NCI-H146 treated with DMSO at 0.1 percent for 48 hours (cell line): ENCODE measurements at regions not wholly inside any gene's neighbourhood (a gene's known extent, or its start where the extent isn't known, plus 50 kb on each side); places are given as distances from the start of the nearest gene placed in this dataset.
A peak's percentile ranks its signal among the peaks of the same experiment; 100 is the strongest.
"Not testable (repeated sequence)": the region's sequence is repeated elsewhere in the genome, so short reads cannot be mapped to it uniquely, and the experiment has no call there.

Source experiments
- DNase-seq: peaks from one replicate; lab custom pipeline; 2025; ENCODE audit not compliant: unreplicated experiment; lab: John Stamatoyannopoulos, UW

DNA sequence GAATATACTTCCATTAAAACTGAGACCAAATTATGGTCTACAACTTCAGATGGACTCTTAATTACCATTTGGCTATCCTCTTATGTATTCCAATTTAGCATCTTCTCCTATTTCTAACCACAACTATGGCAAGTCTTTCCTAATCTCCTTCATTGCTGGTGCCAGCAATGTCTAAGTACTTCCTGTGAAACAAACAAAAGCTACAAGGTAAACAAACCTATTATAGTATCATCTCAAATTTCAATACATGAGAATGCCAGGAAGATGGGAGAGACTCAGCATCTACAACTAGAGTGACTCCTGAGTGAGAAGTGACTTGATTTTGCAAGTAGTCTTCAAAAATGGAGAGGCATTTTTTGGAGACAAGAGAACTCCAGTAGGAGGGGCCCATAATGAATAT is 202.9 kb upstream of the ATXN7L3B start:
- no peak for DNase-seq

DNA sequence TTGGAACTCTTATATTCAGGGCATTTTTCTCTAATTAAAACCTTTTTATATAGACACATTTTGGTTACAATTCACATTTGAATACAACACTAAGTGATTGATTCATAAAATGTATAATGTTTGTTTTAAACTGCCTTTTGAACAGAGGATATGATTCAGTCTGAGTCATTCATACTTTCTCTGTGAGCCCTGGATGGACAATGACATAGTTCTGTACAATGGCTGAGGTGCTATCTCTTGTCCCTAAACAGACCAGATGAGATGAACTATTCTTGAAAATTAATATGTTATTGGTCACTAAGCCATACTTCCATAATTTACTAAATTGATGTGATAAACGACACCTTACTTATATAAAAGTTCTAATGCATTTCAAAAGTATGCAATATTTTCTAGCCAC is 199.7 kb upstream of the ATXN7L3B start:
- no peak for DNase-seq

DNA sequence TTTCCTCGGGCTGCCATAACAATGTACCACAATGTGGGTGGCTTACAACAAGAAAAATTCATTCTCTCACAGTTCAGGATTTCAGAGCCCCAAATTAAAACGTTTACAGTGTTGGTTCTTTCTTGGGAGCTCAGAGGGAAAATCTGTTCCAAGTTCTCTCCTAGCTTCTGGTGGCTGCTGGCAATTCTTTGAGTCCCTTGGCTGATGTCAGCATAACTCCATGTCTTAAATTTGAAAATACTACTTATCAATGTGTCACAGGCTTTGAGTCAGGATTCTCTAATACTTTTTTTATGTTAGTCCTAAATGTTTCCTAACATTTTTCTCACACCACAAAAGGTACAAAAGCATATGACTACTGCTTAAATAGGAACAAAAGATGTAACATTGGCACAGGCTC is 198.4 kb upstream of the ATXN7L3B start:
- DNase-seq = no peak

DNA sequence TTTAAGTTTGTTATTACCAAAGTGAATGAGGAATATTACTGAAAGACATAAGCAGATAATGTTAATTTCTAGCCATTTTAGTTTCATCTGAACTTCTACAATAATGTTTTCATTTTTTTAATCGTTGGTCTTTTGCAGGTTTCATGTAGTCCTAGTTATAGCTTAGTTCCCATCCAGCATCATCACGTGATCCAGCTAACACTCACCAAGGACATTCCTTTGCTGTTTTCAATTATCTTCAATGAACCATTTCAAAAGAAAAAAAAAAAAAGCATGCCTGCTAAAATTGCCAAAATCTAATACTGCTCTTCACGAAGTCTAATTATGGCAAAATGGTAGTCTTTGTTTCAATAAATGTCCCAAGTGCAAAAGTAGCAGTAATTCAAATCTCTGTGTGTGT is 187.7 kb upstream of the ATXN7L3B start:
- no peak for DNase-seq

DNA sequence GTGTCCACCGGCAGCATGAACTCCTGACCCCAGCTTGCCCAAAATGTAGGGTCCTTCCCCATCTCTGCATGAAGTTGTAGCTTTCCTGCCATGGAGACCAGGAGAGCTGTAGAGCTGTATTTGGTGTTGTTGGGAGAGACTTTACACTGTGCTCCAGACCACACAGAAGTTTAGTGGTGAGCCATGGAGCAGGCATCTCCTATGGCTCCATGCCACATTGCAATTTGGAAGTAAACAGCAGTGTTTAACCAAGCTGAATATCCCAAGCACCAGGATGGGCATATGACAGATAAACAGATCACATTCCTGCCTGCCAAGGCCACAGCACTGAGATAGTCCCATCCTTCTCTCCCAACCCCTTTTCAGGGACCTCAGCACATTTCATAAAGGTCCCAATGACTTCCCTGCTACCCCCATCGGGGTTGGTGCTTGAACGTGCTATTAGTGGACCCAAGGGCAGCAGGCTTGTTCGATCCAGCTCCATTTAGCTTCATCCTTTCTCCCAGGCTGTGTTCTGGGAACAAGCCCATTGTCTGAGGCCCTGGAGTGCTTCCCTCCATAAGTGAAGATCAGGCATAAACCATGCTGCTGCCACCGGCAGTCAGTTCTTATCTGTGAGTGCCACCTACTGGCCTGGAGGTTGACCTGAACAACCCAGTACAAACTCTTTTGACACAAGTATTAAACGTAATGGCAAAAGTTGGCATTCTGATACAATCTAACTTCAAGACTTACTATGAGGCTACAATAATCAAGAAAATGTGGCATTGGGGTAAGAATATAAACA is 172.3 kb upstream of the ATXN7L3B start:
- DNase-seq = no peak

DNA sequence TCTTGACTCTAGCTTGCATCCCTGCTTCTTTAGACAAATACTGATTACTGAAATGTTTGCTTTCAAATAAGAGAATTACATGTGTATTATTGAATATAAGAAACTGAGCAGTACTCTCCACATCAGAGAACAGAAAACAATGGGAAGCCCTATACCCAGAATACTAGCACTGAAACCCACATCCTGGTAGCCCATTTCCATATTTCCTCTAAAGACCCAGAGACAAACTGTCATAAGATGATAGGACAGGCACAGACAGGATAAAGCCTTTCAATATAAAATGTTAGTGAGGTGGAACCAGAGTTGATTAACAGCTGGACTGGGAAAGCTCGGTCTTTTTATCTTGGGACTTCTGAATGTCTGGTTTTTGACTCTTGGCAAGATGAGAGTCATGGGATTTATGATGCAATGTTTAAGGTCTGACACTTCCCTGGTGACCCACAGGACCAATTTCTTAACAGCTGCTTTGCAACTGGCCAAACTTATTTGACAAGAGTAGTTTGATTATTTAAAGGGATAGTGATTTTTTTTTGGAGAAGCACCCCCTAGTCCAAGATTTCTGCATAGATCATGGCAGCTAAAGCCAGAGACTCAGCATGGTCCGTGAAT is 166.9 kb upstream of the ATXN7L3B start:
- DNase-seq = no peak

DNA sequence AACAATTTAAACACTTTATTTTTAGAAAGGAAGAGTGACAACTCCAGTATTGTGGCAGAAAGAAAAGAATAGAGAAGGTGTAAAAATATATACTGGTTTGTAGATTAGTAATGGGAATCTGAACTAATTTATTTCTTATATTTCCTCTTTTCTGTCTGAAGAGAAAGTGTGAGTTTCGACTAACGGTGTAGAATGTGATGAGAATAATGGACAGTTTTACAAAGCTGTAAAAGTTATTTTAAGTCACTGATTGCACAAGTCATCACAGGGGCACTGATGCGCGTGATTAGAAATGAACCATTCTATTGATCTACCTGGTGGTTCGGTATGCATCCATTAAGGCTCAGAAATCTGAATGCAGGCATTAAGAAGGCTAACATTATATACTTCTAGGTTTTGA is 158.5 kb upstream of the ATXN7L3B start:
- no peak for DNase-seq

DNA sequence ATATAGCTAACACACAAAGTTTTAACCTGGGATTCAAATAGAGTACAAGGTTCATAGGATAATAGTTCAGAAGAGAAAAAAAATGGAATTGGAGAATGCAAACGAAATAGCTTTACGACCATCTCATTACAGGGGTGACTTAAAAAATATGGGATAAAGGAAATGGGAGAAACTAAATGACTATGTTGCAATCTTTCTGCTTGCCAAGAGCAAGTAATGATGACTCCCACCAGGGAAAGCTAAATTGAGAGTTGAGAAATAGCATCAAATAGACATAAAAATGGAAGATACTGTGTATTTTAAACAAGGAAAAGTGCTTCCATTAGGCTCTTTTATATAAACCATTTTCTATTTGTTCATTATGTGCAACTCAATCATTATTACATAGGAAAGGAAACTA is 155.7 kb upstream of the ATXN7L3B start:
- no peak for DNase-seq

DNA sequence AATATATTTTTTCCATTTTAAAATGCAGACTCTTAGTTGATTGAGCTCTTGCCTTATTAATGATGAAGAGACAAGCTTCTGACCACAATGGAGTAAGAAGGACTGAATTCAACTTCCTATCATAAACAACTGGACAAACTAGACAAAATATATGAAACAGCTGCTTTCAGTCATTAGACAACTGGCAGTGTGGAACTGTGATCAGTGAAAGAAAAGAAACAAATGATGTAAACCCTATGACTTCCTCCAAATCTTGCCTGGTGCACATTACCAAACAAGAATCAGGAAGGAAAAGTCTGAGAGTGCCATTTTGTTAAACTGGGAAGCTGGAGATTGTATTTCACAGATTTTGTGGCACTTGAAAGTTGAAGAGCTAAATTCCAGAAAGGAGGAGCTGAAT is 154.7 kb upstream of the ATXN7L3B start:
- no peak for DNase-seq

DNA sequence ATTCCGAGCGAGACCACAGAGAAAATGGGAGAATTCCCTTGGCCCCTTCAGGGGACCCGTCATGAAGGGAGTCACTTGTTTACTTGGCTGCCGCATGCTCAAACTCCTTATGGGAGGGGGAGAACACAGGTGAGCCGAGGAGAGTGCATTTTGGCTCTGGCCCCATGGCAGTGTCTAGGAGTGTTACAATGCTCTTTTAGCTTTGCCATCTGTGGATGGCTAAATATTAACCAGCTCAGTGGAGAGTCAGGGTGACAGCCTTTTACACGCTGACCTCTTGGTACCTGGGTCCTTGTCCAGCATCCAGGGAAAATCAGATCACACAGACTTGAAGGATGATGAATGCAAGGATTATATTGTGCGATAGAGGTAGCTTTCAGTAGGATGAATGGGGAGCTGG is 146.4 kb upstream of the ATXN7L3B start:
- no peak for DNase-seq

DNA sequence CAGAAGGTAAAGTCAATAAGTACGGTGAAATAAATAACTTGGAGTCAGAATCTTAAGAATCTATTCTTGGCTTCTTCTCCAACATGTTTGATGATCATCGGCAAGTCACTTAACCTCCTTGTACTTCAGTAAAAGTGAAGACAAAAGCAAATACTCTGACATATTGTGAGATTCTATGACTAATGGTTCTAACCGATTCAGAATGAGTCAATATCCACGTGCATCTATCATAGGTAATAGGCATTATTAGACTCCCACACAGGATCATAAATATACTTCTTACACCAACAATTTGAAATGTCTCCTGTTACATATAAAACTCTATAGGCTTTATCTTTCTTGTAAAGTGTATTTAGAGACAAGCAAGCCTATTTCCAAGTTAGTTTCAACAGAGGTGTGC is 144.4 kb upstream of the ATXN7L3B start:
- no peak for DNase-seq

DNA sequence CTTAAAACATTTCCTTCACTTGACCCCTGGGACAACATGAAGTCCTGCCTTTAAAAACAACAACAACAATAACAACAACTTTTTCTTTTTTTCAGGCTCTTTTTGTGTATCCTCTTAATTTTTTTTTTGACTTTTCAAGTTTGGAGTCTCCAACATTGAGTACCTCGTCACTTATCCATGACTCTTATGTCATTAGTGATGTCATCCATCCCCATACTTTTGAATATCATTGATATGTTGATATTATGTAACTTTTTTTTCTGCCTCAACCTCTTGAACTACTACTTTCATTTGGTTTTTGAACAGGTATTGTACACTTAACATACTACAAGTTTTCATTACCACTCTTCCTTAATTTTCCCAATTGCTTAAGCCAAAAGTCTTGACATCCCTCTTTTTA is 143.0 kb upstream of the ATXN7L3B start:
- DNase-seq = no peak

DNA sequence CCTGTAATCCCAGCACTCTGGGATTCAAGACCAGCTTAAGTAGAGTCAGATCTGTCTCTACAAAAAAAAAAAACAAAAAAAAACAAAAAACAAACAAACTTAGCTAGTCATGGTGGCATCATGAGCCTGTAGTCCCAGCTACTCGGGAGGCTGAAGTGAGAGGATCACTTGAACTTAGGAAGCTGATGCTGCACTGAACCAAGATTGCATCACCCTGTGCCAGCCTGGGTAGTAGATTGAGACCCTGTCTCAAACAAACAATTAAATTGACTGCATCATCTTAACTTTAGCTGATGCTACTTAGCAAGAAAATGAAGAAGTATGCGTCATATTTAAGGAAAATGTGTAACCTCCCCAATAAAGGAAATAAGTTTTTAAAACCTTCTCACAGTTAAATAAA is 136.6 kb upstream of the ATXN7L3B start:
- no peak for DNase-seq

DNA sequence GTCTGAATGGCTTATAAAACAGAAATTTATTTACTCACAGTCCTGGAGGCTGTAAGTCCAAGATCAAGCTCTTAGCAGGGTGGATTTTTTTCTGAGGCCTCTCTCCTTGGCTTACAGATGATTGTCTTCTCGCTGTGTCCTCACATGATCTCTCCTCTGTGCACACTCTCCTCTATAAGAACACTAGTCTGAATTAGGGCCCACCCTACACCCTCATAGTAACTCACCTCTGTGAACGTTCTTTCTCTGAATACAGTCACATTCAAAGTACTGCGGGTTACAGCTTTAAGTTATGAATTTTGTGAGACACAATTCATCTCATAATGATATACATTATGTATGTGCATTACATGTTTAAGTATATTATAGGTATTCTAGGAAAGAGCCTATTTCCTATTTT is 135.7 kb upstream of the ATXN7L3B start:
- DNase-seq = no peak

DNA sequence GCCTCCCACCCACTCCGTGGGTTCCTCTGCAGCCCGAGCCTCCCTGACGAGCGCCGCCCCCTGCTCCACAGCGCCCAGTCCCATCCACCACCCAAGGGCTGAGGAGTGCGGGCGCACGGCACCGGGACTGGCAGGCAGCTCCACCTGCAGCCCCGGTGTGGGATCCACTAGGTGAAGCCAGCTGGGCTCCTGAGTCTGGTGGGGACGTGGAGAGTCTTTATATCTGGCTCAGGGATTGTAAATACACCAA is 134.5 kb upstream of the ATXN7L3B start:
- not testable (repeated sequence) for DNase-seq

DNA sequence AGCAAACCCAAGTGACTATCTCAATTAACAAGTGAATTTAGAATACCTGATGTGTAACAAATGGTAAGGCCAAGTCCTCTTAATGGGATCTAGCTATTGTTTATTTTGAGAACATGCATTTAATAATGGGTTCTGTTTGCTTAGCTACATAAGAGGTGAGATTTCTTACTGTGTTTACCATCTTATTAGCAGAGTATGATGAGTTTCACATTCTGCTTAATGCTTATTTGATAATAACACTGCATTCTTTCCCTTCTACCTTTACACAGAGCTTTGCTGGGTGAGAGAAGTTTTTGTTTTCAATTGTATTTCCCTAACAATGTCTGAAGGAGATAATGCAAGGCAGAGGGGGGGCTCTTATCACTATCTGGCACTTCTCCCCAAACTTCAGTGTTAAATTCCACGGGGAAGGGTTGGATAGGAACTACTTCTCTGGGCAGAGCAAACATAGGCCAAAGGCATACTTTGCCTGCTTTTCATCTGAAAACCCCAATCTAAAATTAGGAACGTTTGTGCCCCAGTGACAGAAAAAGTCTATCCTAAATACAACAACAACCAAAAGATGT is 129.0 kb upstream of the ATXN7L3B start:
- no peak for DNase-seq

DNA sequence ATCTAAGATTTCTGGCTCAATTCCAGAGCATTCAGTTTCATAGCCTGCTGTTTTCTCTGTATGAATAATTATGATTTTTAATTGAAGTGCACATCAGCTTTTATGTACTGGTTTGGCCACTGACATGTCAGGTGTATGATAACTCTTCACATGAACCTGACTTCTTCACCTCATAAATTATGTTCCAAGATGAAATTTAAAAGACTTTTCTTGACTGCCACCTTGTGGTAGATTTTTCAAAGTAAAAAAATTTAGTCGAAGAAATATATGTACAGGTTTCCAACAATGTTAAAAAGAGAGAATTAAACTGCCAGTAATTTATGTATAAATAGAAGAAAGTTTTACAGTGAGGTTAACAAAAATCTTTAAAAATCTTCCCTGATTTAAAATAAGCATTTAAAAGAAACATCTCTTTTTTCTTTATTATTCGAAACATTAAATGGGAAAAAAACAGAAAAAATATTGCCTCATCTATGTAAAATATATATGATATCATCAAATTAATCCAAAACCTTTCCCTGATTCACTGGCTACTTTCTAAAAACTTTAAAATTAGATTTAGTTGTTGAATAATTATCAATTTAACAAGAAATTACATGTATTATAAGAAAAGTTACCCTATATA is 124.9 kb upstream of the ATXN7L3B start:
- DNase-seq = no peak

DNA sequence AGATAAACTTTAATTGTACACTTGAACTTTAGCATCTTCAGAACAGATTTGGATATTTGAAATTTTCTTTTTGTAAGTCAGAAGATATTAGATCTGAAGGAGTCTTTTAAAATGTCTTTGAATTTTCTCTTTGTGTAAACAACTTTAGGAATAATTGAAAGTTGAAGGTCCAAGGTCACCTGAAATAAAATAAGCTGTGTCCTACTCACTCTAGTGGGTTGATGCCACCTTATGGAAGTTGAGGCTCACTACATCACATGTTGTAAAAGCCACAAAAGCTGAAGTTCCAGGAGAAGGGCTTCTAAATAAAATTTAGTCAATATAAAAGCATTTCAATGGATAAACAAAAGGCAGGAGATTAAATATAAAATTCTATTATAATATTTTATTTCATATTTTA is 122.0 kb upstream of the ATXN7L3B start:
- peak; percentile 2 for DNase-seq

DNA sequence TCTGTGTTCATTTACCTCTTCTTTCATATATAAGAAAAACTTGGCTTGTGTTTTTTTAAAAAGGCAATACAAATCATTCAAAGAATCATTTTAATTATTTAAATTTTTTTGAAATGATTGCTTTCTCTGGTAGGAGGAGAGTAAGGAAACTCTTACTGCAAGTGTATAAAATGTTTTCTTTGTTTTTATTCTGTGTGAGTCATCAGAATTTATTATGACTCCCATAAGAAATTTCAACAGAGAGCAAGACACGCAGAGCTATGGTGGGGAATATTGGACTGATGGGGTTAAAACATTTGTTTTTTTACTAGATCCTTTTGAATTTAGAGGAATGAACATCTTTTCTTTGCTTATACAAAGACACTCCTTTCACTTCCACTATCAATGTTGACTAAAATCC is 119.1 kb upstream of the ATXN7L3B start:
- no peak for DNase-seq

DNA sequence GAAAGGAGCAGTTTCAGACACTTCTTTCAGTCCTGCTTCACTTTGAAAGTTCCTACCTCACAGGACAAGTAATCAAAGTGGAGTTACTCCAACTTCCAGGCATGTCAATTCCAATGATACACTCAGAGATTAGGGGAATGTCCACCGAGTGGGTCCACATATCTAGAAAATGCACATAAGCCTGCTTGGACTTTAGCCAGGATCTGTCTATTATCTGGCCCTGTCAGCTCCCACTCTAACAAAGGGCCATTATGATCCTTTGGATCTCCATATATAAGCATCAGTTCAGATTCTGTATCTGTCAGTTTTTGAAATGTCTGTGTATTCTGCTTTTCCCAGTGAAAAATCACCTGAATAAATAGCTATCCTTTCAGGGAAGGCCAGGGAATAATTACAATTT is 112.9 kb upstream of the ATXN7L3B start:
- DNase-seq = peak; percentile 5

DNA sequence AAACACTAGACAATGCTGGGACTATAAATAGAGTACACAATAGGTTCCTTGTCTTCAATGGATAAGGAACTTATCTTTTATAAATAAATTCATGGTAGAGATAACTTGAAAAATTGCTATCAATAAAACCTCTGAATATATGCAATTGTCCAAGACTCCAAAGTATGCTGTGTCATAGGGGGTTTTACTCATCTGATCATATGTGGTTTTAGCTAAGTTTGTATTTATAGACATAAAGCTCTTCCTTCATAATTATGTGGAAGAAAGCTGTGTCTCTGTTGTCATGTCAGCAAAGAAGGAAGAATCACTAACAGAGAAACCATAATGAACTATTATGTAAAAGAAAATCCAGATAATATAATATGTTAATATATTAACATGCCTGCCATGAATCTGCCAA is 111.5 kb upstream of the ATXN7L3B start:
- no peak for DNase-seq

DNA sequence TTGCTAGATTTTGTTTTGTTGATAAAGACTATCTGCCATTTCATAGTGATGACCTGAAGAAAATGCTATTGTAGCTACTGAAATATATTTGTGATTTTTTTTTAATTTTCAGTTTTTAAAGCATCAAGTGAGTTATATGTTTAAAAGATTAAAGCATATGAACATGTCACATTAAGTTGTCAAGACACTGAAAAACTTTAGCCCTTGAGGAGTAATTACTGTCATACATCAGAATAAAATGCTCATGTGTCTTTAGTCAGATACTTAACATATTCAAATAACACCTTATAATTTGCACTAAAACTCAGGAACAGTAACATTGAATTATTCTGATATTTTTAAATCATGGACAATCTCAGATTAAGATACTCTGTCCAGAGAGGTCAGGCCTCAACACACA is 108.1 kb upstream of the ATXN7L3B start:
- DNase-seq = no peak

DNA sequence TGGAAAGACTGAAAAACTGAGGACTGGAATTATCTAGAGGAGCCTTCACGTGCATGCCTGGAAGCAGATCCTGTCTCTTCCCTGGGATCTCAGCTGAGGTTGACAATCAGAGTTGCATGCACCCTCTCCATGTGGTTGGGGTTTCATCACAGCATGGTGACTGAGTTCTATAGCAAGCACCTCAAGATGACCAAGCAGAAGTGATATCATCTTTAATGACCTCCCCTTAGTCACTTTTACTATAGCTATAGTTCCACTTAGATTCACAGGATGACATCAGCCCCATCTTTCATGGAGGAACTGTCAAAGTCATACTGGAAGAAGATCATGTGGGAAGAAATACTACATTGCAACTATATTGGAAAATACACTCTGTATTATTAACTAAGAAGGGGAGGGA is 105.8 kb upstream of the ATXN7L3B start:
- no peak for DNase-seq
